GM12878 (cell line): ENCODE measurements at regions not wholly inside any gene's neighbourhood (a gene's known extent, or its start where the extent isn't known, plus 50 kb on each side); places are given as distances from the start of the nearest gene placed in this dataset.

Source experiments
- ATAC-seq: fragments of 200-7000 bp; cut with Tn5 transposase; 3 replicates; pipeline ENCODE4 v1.9.1; 2020; ENCODE audit warnings: mild to moderate bottlenecking, moderate library complexity
- BruUV-seq: library from RNA; stranded (reverse); fragments of 400-500 nt; replicated peaks from 2 replicates; lab custom pipeline; 2021; lab: Mats Ljungman, UMichigan
- CTCF ChIA-PET: fragments of 300-600 bp; sonication (Branson Sonifier 250); formaldehyde crosslinking; extraction: SDS; loops from one replicate; lab custom pipeline; 2021; ENCODE audit warnings: inconsistent platforms; lab: Yijun Ruan, JAX
- POLR2A ChIA-PET: fragments of 350-600 bp; formaldehyde crosslinking; extraction: SDS; loops from one replicate; lab custom pipeline; 2021; ENCODE audit warnings: inconsistent platforms; lab: Charles Lee
- RAD21 ChIA-PET: fragments of 300-600 bp; sonication (Branson Sonifier 250); formaldehyde crosslinking; loops from one replicate; lab custom pipeline; 2023; ENCODE audit warnings: antibody characterized with exemption; ENCODE audit not compliant: unreplicated experiment; lab: Charles Lee
- SMC1A ChIA-PET: fragments of 300-600 bp; sonication (Branson Sonifier 250); formaldehyde crosslinking; loops from one replicate; lab custom pipeline; 2023; ENCODE audit not compliant: unreplicated experiment, uncharacterized antibody; lab: Charles Lee
- DNase-seq: peaks from one replicate; pipeline ENCODE4 v3.0.0-alpha.2; 2011; ENCODE audit warnings: low read depth, low spot score
- FAIRE-seq: peaks from 3 replicates; lab custom pipeline; 2011; peaks lifted over from hg19 to GRCh38; lab: Jason Lieb, UNC
- H2AFZ ChIP-seq: 2 replicates; pipeline ENCODE4 v1.6.0; 2011; ENCODE audit warnings: low read depth, low read length, control low read depth; ENCODE audit not compliant: control insufficient read depth
- H3K27ac ChIP-seq: 2 replicates; pipeline ENCODE4 v1.5.1; 2011; ENCODE audit warnings: control low read depth; ENCODE audit not compliant: control insufficient read depth, insufficient read depth
- H3K27me3 ChIP-seq, 2 experiments: replicated peaks in 1 of 2; 2 replicates each; pipeline versions ENCODE4 v1.6.0 to v1.6.1; 2011; ENCODE audit warnings: low read length in 1 of 2; ENCODE audit not compliant: control insufficient read depth in 2 of 2, insufficient read depth in 2 of 2
- H3K36me3 ChIP-seq, 2 experiments: 2 replicates each; pipeline ENCODE4 v1.5.1; 2011; ENCODE audit warnings: low read length in 1 of 2; ENCODE audit not compliant: control insufficient read depth in 2 of 2, insufficient read depth in 2 of 2
- H3K4me1 ChIP-seq: 2 replicates; pipeline ENCODE4 v1.6.1; 2011; ENCODE audit warnings: mild to moderate bottlenecking, low read length, moderate library complexity, mixed read lengths; ENCODE audit not compliant: control insufficient read depth, insufficient read depth
- H3K4me2 ChIP-seq: 2 replicates; pipeline ENCODE4 v1.6.0; 2011; ENCODE audit warnings: control low read depth; ENCODE audit not compliant: control insufficient read depth, insufficient read depth
- H3K4me3 ChIP-seq: fragments of 200-600 bp; sonication (generic); 2 replicates; pipeline ENCODE4 v1.5.1; 2016
- H3K79me2 ChIP-seq: 2 replicates; pipeline ENCODE4 v1.6.0; 2011; ENCODE audit warnings: low read length; ENCODE audit not compliant: control insufficient read depth, insufficient read depth
- H3K9ac ChIP-seq: 2 replicates; pipeline ENCODE4 v1.8.0; 2011; ENCODE audit warnings: low read length, control low read depth, mixed read lengths; ENCODE audit not compliant: control insufficient read depth, insufficient read depth
- H3K9me3 ChIP-seq: replicated peaks from 3 replicates; pipeline ENCODE4 v1.5.1; 2011; ENCODE audit warnings: mild to moderate bottlenecking, low read length; ENCODE audit not compliant: control insufficient read depth, insufficient read depth
- H4K20me1 ChIP-seq: 2 replicates; pipeline ENCODE4 v1.6.0; 2011; ENCODE audit not compliant: control insufficient read depth, insufficient read depth
- ASH2L ChIP-seq: fragments of 300-600, 200-600 bp; sonication (generic); IDR thresholded peaks from 2 replicates; pipeline ENCODE4 v1.6.1; 2017; ENCODE audit warnings: low read depth, mild to moderate bottlenecking, borderline replicate concordance
- CBX3 ChIP-seq: fragments of 200-600 bp; sonication (generic); IDR thresholded peaks from 2 replicates; pipeline ENCODE4 v1.6.1; 2016; ENCODE audit warnings: low read depth, borderline replicate concordance
- EP300 ChIP-seq, 2 experiments: fragments of 150-350 bp in 1 of 2; IDR thresholded peaks; 2 replicates each; pipeline ENCODE4 v1.6.1; 2011 to 2012; ENCODE audit warnings: low read depth in 2 of 2, low read length in 2 of 2, borderline replicate concordance in 1 of 2, improper control_type of control experiment in 1 of 2, inconsistent platforms in 1 of 2; ENCODE audit not compliant: control insufficient read depth in 1 of 2
- IKZF2 ChIP-seq, 2 experiments: fragments of 450-650 bp; IDR thresholded peaks; 2 replicates each; pipeline ENCODE4 v1.6.1; 2017; ENCODE audit warnings: mild to moderate bottlenecking in 2 of 2, moderate library complexity in 2 of 2
- NFXL1 ChIP-seq: fragments of 450-650 bp; IDR thresholded peaks from 2 replicates; pipeline ENCODE4 v1.6.1; 2017; ENCODE audit warnings: antibody characterized with exemption, mild to moderate bottlenecking, borderline replicate concordance
- PAX5 ChIP-seq: IDR thresholded peaks from 2 replicates; pipeline ENCODE4 v1.6.1; 2011; ENCODE audit warnings: low read depth, low read length, borderline replicate concordance
- POLR2AphosphoS2 ChIP-seq: IDR thresholded peaks from 2 replicates; pipeline ENCODE4 v1.6.1; 2011; ENCODE audit warnings: low read depth, mild to moderate bottlenecking, low read length, improper control_type of control experiment, moderate library complexity
- SMC3 ChIP-seq: IDR thresholded peaks from 2 replicates; pipeline ENCODE4 v1.6.1; 2011; ENCODE audit warnings: low read length, improper control_type of control experiment, borderline replicate concordance
- ZNF24 ChIP-seq: fragments of 450-650 bp; IDR thresholded peaks from 2 replicates; pipeline ENCODE4 v1.6.1; 2017; ENCODE audit warnings: antibody characterized with exemption, mild to moderate bottlenecking
- WGBS: methylation state at CpG from one replicate; pipeline ENCODE4 v1.1.6; 2016; ENCODE audit warnings: low lambda C conversion rate; ENCODE audit not compliant: insufficient replicate concordance, insufficient coverage; ENCODE audit errors: missing lambda C conversion rate; 5-methylcytosine and 5-hydroxymethylcytosine counted together
- in situ Hi-C: fragments of 300-500 bp; cut with MboI; formaldehyde crosslinking; loops from 9 replicates; pipeline ENCODE4 v1.14.3; 2018; ENCODE audit warnings: mixed read lengths
- intact Hi-C: fragments of 100-400 bp; cut with micrococcal nuclease; formaldehyde crosslinking; loops from one replicate; pipeline ENCODE4 v1.14.2; 2022; ENCODE audit not compliant: unreplicated experiment
- TF ChIP-seq, protein P1 (sequence below): fragments of 150-350 bp; IDR thresholded peaks from 2 replicates; pipeline ENCODE4 v1.6.1; 2016; ENCODE audit warnings: low read depth, low read length

DNA sequence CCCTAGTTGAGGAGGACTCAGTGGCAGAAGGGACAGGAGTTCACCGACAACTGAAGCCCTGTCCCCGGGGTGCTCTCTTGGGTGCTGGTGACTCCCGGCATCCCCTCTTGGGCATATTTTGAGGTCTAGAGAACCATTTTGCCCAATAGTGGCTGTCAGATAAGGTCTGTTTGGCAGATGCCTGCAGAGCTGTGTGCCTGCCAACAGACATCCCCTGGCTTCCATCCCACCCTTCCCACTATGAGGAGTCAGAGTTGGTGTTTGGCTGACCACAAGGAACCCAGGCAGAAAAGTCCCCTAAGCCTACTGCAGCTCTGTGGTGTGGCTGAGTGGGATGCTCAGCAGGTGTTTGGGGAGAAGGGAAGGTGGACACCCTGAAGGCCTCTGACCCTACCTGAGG is 207.0 kb downstream of the AUH start:
- H2AFZ ChIP-seq: no peak overlapping the region
- peaks cover 17% of the 10 kb centered on the region for H3K4me1 ChIP-seq
- ATAC-seq: no peak
- no TSS peak for BruUV-seq
- WGBS: 84% methylated on average over 3 of the region's 3 CpGs
- H3K27me3 ChIP-seq: peaks cover 0 to 7% of the 10 kb centered on the region in 2 experiments; a peak in 1 of 4 replicates
- H3K79me2 ChIP-seq: no peaks in the 10 kb centered on the region
- TF ChIP-seq SMC3: no peak
- TF ChIP-seq, all 136 proteins: peak for 0
- peaks cover 15% of the 10 kb centered on the region for H3K9me3 ChIP-seq
- FAIRE-seq (no peak), DNase-seq (no peak)
- RAD21 ChIA-PET: no interaction called here
- no peak overlapping the region for H3K9ac ChIP-seq
- no peaks in the 10 kb centered on the region for H3K36me3 ChIP-seq
- POLR2A ChIA-PET: no interaction called here
- in situ Hi-C loops: no loop called here
- CTCF ChIA-PET: interaction anchor here (0.6 kb wide), 1 partner anchor 219 kb away, joined by 3 read pairs; no protein-coding TSS in a partner anchor
- intact Hi-C loops: loop anchor here (5.0 kb wide), 1 partner anchor 38 kb away; no protein-coding TSS in a partner anchor
- no peak overlapping the region for H3K4me3 ChIP-seq
- H4K20me1 ChIP-seq: no peaks in the 10 kb centered on the region
- H3K27ac ChIP-seq: no peak overlapping the region
- SMC1A ChIA-PET: no interaction called here
- no peak overlapping the region for H3K4me2 ChIP-seq

DNA sequence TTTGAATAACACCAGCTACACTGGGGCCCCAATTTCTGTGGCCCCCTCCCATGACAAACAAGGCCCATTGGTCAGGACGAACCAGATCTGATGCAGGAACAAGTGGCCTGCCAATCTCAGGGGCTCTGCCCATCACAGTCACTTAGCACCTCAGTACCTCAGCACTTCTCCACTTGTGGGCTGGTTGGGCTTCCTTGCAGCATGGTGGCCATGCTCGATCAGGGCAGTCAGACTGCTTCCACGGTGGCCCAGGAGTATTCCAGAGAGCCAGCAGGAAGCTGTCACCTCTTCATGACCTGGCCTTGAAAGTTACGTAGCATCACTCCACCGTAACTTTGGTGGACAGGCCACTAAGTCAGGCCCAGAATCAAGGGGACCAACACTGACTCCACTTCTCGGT is 206.5 kb downstream of the AUH start:
- peaks cover 0 to 7% of the 10 kb centered on the region in 2 experiments; a peak in 1 of 4 replicates for H3K27me3 ChIP-seq
- H3K4me2 ChIP-seq: no peak overlapping the region
- DNase-seq (no peak), FAIRE-seq (no peak), ATAC-seq (no peak)
- ChIA-PET SMC1A (no interaction called here), CTCF (interaction anchor here (0.6 kb wide), 1 partner anchor 219 kb away, joined by 3 read pairs; no protein-coding TSS in a partner anchor), POLR2A (no interaction called here), RAD21 (no interaction called here)
- no peaks in the 10 kb centered on the region for H3K36me3 ChIP-seq
- intact Hi-C loops (no loop called here), in situ Hi-C loops (no loop called here)
- H3K79me2 ChIP-seq: no peaks in the 10 kb centered on the region
- no peak overlapping the region for H3K27ac ChIP-seq
- no TSS peak for BruUV-seq
- H3K9ac ChIP-seq: no peak overlapping the region
- H4K20me1 ChIP-seq: no peaks in the 10 kb centered on the region
- H3K4me3 ChIP-seq: no peak overlapping the region
- H3K9me3 ChIP-seq: peaks cover 14% of the 10 kb centered on the region
- no peak overlapping the region for H2AFZ ChIP-seq
- 57% methylated on average over 6 of the region's 6 CpGs for WGBS
- peaks cover 15% of the 10 kb centered on the region for H3K4me1 ChIP-seq
- TF ChIP-seq IKZF2 (IDR thresholded peaks at IDR 0.05) (no peak), EP300 (IDR thresholded peaks at IDR 0.05; ENCODE audit: borderline replicate concordance in 1 of 2, control insufficient read depth in 1 of 2, low read depth in 2 of 2, low read length in 2 of 2) (no peak), POLR2AphosphoS2 (no peak), CBX3 (no peak), PAX5 (no peak), NFXL1 (no peak), ZNF24 (no peak), ASH2L (no peak)
- TF ChIP-seq, protein P1, sequence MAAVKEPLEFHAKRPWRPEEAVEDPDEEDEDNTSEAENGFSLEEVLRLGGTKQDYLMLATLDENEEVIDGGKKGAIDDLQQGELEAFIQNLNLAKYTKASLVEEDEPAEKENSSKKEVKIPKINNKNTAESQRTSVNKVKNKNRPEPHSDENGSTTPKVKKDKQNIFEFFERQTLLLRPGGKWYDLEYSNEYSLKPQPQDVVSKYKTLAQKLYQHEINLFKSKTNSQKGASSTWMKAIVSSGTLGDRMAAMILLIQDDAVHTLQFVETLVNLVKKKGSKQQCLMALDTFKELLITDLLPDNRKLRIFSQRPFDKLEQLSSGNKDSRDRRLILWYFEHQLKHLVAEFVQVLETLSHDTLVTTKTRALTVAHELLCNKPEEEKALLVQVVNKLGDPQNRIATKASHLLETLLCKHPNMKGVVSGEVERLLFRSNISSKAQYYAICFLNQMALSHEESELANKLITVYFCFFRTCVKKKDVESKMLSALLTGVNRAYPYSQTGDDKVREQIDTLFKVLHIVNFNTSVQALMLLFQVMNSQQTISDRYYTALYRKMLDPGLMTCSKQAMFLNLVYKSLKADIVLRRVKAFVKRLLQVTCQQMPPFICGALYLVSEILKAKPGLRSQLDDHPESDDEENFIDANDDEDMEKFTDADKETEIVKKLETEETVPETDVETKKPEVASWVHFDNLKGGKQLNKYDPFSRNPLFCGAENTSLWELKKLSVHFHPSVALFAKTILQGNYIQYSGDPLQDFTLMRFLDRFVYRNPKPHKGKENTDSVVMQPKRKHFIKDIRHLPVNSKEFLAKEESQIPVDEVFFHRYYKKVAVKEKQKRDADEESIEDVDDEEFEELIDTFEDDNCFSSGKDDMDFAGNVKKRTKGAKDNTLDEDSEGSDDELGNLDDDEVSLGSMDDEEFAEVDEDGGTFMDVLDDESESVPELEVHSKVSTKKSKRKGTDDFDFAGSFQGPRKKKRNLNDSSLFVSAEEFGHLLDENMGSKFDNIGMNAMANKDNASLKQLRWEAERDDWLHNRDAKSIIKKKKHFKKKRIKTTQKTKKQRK: no peak
